Heart left ventricle (tissue), 13 donors: ENCODE measurements at regions not wholly inside any gene's neighbourhood (a gene's known extent, or its start where the extent isn't known, plus 50 kb on each side); places are given as distances from the start of the nearest gene placed in this dataset.

Experiments used
- POLR2A ChIP-seq, 2 donors: fragments of 450-650 bp; IDR thresholded peaks; one replicate each; pipeline ENCODE4 v1.6.1; 2017; ENCODE audit warnings: antibody characterized with exemption in 2 of 2, mild to moderate bottlenecking in 2 of 2, moderate library complexity in 2 of 2
- TF ChIP-seq, protein P1 (sequence below), 12 donors: fragments of 200-600 bp; sonication (generic) in 4 of 12; IDR thresholded peaks; one replicate each; pipeline versions ENCODE4 v1.5.0 to v1.8.0; 2018 to 2022; ENCODE audit warnings: antibody characterized with exemption in 12 of 12, mild to moderate bottlenecking in 5 of 12
- donor health status: ischemic (EF 13 %, LVEDD 7.1; RV severe dilation, severe dysfunction).
- donor health status: DM: no; HTN: yes; CAD: no.
- donor health status: DM: no; HTN: no; CAD: no.
- donor health status: ischemic (EF 25% LVEDD 6.9; RV normal size, moderate dysfunction).
- donor health status: ischemic (EF 25% LVEDD 5.7; RV mildly dilated, moderate dysfunction).
- donor health status: ischemic (EF 35%, LVEDD 5.7; RV mildly dilated, moderate dysfunction).
- donor health status: nonischemic (EF 11% LVEDD 7.7; RV severe dilation, severe dysfunction).
- donor health status: DM: yes; HTN: yes; CAD: no.
- donor health status: PGD.
- donor health status: ischemic (EF 29% LVEDD 5.4; RV normal size, mild dysfunction).
- donor health status: nonischemic (EF 23%, LVEDD 6.1; RV moderate dilation, normal function).

- TF ChIP-seq, protein P1, sequence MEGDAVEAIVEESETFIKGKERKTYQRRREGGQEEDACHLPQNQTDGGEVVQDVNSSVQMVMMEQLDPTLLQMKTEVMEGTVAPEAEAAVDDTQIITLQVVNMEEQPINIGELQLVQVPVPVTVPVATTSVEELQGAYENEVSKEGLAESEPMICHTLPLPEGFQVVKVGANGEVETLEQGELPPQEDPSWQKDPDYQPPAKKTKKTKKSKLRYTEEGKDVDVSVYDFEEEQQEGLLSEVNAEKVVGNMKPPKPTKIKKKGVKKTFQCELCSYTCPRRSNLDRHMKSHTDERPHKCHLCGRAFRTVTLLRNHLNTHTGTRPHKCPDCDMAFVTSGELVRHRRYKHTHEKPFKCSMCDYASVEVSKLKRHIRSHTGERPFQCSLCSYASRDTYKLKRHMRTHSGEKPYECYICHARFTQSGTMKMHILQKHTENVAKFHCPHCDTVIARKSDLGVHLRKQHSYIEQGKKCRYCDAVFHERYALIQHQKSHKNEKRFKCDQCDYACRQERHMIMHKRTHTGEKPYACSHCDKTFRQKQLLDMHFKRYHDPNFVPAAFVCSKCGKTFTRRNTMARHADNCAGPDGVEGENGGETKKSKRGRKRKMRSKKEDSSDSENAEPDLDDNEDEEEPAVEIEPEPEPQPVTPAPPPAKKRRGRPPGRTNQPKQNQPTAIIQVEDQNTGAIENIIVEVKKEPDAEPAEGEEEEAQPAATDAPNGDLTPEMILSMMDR (IDR thresholded peaks at IDR 0.05), result no peak
- TF ChIP-seq POLR2A (IDR thresholded peaks at IDR 0.05), result no peak
Measured at GRCh38 chr7:109158246-109158645, 588.6 kb downstream of the DNAJB9 start.
